Hematopoietic multipotent progenitor cell treated with erythropoietin and hydrocortisone succinate and interleukin-3 and kit ligand, for 4 days (in vitro differentiated cells): ENCODE measurements at regions not wholly inside any gene's neighbourhood (a gene's known extent, or its start where the extent isn't known, plus 50 kb on each side); places are given as distances from the start of the nearest gene placed in this dataset.
"Not testable (repeated sequence)": the region's sequence is repeated elsewhere in the genome, so short reads cannot be mapped to it uniquely, and the experiment has no call there.

Source experiments
- DNase-seq: peaks from one replicate; pipeline ENCODE4 v3.0.0-alpha.2; 2015

DNA sequence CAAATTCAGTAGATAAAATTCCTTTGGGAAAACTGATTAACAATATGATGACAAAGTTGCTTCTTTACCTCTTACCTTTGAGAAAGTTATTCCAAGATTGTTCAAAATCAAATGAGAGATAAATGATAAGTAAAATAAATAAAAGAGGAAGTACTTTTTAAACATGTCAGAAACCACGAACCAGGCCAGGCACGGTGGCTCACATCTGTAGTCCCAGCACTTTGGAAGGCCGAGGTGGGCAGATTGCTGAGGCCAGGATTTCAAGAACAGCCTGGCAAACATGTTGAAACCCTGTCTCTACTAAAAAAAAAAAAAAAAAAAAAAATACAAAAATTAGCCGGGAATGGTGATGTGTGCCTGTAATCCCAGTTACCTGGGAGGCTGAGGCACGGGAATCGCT, 296.6 kb downstream of the HGF start:
- DNase-seq = peak; percentile 37

DNA sequence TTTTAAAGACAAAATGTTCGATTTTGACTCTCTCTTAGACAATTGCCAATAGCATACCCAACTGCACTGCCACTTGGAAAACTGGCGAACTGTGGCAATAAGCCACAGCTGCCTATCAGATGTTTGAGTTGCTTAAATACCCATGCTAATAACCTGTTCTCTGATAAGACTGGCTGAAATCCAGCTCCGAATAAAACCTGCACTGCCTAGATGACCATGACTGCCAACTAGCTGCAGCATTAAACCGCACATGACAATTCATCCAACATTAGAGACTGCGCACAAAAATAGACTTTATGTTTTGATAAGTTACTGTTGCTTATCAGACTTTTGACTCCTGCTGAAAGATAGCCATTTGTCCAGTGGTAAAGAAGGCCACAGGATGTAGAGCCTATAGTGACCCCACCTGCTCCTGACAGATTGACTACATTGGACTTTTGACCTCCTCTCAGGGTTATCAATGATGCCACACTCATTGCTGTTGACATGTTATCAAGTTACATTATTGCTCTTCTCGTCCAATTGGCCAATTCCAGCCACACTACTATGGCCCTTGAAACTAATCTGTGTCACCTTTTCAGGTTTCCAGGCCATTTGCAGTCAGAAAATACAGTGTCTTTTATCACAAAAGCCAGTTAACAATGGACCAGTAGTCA, 299.0 kb downstream of the HGF start:
- no peak for DNase-seq

DNA sequence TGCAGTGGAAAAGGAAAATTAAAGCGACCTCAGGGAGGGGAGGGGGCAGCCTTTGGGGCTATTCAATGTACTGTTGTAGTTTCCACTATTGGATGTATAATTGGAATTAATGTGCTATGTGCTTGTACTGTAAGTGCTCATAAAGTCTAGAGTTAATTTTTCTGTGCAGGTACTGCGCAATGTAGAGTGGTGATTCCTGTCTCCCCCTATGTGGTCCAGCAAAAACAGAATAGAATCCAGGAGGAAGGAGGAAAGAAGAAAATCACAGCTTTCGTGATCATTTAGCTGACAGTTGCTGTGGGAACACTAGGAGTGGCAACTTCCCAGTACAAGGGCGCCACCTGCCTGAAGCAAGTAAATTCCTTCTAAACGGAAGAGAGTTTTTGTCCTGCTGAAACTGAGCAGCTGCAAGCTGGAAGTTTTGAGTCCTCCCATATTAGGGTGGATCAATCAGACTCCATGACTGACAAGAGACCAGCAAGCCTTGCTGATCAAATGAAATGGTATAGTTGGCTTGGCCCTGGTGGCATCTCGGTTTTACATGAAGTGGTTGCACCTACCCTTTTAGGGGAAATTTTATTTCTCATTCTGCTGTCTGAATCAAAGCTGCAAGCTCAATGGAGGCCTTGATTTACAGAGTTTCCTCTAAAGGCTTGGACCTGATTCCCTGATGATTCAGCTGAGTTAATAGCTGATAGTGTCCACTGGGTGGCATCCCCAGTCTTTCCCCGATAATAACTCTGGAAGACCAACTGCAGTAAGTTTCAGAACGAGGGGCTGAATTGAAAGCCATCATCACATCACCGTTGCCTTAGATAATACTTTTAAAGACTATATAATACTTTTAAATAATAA, 299.8 kb downstream of the HGF start:
- DNase-seq = peak; percentile 77

DNA sequence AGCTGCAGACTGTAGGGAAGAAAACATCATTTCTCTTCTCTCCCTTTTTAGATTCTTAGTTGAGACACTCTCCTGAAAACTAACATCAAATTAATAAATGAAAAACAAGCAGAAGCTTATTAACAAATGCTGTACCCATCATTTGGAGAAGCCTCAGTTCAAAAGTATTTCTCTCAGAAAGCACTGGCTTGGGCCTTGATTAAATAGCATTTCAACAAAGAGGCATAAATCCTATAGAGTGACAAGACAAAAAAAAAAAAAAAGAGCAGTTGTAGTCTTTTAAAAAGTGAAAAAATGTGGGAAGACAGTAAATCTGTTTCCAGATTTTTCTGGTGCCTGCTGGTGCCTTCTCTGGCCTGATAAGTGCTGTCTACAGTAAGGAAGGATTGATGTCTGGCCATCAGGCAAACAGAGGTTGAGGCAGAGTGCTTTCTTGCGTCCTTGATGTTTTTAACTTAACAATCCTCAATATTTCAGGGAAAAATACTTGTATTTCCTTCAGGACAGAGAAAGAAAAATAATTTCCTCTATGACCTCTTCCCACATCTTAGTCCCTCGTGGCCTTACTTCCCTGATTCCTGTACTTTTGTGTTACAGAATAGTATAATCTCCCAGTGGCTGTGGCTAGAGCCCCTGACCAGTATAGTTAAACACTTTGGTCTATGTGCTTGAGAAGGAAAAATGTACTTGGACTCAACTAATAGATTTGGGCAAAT, 300.5 kb downstream of the HGF start:
- DNase-seq = no peak

DNA sequence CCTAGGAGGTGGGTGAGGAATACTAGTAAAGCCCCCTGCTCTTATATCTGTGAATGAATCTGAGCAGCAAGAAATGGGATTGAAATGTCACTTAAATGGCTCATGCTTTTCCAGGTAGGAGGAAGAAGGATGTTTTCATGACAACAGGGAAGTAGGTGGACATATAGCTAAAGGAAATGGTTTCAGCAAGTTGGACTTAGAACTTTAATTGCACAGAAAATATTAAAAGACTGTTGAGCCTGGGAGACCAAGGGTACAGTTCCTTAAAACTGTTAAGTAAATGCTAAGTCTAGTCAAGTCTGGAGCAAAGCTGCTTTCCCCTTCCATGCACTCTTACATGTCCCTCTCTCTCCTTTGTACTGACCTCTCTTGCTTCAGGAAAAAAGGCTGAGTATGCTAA, 301.3 kb downstream of the HGF start:
- no peak for DNase-seq

DNA sequence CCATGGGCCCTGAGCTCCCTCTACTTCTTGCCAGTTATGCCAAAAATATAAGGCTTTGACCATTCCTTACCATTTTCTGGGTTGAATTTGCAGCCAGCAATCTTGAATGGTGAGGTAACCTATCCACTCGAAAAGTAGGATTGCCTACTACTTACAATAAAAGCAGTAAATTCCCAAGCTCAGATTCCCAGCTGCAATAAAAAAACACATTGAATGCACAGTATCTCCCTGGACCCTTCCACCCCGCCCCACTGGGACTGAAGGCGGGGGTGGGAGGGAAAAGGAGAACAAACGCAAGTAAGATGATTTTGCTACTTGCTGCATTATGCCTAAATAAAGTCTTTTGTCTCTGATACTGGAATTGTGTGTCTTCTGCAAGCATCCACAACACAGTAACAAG, 301.9 kb downstream of the HGF start:
- no peak for DNase-seq

DNA sequence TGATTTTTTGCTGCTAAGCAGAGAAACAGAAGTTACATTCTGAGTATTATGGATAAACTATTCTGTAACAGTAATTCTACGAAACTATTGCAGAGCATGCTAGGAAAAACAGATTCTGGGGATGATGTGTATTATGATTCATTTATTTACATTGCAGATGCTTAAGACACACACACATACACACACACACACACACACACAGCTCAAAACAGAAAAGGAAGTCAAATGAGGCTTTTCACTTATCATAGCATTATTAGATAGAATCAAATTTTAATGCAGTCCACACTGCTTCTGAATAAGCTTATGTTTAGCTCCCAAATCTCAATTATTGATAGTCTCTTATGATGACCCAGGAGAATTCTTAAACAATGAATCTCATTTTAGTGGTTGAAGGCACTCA, 307.2 kb downstream of the HGF start:
- DNase-seq = peak; percentile 22

DNA sequence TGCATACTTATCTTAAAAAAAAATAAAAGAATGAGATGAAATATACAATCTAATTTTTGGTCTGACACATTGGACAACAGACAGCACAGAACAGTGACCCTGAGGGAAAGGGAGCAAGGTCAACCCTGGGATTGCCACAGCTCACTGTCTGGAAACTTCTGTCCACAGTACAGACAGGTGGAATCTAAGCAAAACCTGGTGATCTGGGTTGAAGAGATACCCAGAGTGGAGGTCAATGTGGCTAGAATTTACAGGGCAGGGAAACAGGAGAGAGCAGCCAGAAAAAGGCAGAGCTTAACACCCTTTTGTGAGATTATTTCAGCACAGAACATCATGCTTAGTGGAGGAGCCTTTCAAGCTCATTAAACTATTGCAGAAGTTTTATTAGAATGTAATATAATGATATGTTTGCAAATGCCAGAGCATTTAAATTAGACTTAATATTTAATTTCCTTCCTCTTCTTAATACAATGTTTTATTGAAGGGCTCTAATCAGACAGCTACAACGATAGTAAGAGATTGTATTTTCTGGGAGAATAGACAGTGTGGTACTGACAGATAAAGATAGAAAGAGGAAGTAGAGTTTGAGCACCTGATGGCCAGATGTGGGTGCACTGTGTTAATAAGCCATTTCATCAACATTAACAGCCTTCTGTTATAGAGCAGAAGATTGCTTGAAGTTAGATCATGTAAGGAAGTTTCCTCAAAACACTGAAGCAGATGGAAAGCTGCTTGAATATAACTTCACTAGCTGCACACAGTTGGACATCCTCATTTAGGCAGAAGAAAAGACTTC, 309.4 kb downstream of the HGF start:
- peak; percentile 93 for DNase-seq

DNA sequence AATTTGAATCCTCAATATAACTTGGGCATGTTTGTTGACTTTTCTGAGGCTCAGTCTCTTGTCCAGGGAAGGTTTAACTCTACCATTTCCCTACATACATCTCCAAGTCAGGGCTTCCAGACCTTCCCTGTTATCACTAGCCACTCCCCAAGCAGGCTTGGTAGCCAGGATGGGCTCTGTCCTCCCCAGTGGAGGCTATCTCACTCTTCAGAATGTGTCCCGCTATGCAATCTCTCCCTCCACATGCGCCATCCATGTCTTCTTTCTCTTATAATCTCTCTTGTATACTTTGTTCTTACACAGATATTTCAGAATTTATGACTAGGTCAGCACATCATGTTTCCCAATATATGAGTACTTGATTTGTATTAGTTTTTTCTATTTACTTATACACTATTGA, 310.4 kb downstream of the HGF start:
- peak; percentile 32 for DNase-seq

DNA sequence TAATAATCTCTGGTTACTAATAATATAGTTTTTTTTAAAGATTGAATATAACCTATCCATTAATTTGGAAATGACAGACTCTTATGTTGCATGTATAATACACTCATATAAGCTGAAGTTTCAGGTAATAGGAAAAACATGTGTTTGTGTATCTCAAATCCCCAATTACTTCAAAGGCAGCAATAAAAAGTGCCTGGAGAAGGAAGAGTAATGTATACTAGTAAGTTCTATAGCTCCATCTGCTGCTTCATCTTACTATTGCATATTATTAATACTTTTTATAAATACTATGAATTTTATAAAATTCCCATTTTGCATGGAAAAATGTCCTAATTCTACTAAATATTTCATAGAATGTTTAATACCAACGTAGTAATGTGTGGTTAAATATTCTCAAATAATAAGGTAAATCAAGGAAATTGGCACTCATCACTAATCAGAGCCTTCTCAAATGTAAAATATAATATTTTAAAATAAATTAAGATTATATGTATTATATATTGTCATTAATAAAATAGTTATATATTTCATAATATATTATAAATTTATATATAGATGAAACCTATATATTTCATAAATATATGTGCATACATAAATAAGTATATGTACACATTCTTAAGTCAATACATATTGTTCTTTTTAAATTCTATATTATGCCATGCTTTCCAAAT, 311.9 kb downstream of the HGF start:
- peak; percentile 68 for DNase-seq

DNA sequence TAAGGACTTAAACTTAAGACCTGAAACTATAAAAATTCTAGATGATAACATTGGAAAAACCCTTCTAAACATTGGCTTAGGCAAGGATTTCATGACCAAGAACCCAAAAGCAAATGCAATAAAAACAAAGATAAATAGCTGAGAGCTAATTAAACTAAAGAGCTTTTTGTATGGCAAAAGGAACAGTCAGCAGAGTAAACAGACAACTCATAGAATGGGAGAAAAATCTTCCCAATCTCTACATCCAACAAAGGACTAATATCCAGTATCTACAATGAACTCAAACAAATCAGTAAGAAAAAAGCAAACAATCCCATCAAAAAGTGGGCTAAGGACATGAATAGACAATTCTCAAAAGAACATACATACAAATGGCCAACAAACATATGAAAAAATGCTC, 316.1 kb downstream of the HGF start:
- not testable (repeated sequence) for DNase-seq

DNA sequence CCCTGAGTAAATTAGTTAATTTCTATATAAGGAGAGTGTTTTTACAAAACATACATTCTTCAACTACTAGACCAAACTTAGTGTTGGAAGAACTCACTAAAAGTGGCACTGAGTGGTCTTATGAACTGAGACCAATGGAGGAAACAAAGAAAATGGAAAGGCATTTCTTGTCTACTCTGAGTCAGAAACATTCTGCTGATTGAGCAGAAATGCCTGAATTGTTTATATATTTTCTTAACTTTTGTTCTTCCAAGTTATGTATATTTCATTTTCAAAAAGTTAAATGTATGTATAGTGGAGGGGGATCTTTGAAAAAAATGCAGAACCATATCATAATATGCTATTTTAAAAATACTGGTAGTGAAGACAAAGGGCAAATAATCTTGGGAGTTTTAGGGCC, 320.7 kb downstream of the HGF start:
- DNase-seq = no peak

DNA sequence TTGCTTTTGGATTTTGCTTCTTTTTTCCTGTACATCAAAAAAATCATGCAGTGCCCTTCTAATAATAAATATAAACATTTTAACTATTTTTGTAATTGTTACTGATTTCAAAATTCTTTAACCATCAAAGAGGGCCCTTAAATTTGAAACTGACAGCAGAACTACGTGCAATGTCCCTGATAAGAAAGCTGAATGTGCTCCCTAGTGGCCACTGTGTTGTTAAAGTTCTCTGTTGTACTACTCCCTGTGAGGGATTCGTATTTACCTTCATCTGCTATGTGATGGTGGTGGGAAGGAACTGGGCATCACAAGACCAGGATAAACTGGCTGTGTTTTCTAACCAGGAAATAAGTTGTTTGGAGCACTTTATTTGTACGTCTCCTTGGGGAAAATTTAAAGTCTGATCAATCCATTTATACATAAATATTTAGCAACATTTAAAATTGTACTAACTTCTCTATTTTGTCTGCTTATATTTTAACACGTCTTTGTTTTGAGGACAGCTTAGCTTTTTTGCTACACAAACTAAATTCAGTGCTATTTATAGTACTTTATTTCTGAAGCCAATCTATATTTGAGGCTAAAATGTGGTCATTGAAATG, 322.4 kb downstream of the HGF start:
- peak; percentile 86 for DNase-seq

DNA sequence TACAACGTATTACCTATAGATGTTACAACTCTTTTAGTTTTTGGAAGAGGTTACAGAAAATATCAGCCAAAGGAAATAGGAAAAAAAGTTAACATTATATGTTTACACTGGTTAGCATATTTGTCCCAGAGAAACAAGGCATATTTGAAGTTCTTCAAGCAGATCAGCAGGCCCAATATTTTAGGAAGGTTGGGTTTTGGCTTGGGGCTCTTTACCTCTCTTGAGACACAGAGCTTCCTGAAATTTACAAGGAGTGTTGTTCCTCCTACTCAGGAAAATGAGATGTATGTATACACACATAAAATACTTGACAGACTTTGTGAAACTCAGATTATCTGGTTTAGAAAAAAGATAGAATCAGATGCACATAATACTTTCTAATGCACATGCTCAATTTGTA, 323.6 kb downstream of the HGF start:
- no peak for DNase-seq

DNA sequence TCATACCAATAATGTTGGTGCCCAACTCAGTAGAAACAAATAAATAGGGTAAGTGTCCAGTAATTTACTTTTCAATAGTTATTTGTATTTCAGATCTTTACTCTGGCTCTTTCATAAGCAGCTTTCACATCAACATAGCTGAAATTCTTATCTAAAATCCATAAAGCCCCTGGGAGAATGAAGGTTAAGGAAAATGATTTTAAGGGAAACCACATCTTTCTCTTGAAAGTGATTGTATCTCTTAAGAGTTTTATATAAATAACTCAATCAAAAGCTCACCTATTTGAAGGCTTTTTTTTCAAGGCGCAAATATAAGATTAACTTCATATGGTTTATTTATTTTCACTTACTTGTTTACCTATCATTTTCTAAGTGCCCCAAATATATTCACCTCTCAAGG, 324.4 kb downstream of the HGF start:
- DNase-seq = no peak

DNA sequence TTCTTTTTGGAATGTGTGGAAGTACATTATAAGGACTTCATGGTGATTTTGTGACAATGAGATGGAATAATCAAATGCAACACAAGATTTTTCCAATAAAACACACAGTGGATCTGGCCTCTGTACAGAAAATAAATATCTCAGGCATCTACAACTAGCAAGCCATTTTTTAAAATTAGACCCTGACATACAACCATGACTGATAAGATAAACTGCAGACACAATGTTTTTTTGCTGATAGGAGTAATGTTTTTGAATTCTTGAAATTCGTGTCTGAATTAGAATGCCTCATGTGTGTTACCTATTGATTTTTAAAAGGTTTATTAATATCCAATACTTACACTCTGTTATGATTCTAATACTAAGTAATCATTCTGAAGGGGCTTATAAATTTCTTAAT, 328.1 kb downstream of the HGF start:
- peak; percentile 26 for DNase-seq

DNA sequence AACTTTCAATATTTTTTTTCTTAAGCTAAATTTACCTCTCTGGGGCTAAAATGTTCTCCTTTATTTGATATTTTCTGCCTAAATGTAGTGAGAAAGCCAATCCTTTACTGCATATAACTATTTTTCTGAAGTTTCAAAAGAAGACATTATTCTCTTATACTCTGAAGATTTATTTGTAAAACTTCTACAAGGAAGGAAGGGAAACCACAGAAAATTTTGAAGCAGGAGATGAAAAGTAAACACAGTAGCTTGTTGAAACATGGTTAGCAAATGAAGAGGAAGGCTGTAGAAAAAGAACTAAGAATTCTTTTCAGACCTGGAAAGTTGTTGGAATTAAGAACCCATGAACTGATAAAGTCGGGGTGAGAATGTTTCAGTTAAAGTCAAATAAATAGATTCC, 330.3 kb downstream of the HGF start:
- DNase-seq = no peak

DNA sequence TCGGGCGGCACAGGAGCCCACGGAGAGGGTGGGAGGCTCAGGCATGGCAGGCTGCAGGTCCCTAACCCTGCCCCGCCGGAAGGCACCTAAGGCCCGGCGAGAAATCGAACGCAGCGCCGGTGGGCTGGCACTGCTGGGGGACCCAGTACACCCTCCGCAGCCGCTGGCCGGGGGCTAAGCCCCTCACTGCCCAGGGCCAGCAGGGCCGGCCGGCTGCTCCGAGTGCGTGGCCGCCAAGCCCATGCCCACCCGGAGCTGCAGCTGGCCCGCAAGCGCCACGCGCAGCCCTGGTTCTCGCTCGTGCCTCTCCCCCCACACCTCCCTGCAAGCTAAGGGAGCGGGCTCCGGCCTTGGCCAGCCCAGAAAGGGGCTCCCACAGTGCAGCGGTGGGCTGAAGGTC, 332.7 kb downstream of the HGF start:
- not testable (repeated sequence) for DNase-seq

DNA sequence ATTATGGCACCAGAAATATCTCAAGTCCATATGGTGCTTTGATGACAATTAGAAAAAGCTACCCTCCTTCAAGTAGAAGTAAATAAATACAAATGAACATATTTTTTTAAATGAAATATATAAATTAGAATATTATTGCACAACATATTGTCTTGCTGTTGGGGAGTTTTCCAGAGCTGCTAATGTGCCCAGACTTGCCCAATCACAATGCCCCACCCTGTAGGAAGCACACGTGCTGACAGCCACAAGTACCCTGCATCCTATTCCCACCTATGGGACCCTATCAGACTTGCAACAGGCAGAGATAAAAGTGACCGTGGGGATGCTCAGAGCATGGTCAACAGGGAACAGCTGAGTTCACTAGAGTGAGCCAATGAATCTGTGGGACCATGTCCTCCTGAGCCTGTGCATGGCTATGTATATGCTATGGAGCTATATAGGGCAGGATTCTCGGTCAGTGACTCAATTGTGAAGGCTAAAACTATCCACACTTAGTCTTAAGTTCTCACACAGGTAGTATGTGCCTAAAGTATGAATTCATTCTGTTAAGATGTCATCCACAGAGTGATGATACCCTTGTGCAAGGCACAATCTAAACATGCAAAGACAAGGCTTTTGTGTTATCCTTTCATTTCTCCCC, 336.0 kb downstream of the HGF start:
- no peak for DNase-seq

DNA sequence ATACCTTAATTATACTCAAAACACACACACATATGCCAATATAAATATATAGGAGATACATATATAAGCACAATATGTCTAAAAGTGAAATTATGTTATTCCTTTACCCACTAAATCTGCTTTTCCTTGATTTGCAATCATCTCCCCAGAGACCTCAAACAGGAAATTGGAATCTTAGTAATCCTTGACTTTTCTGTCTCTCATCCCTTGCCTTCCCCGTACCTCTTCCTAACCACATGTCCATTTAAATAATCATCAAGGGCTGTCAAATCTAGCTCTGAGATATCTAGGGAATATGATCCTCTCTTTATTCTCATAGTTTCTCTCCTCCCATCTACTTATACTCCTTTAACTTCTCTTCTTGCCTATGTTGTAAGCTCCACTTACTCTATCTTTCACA, 336.6 kb downstream of the HGF start:
- no peak for DNase-seq

DNA sequence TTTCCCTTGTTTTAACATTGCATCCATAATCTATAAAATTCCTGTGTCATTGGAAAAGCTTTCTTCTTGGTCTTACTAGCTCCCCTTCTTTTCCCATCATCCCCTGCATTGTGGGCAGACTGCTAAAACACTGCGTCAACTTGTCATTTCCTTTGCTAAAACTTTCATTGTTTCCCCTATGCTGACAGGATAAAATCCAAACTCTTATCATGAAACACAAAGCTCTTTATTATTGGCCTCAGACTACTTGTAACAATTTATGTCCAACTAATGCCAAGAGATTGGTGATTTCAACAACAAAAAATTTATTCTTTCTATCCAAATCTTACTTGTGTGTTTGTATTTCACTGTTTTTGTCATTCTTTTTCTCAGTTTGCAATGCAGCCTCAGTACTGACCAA, 339.1 kb downstream of the HGF start:
- DNase-seq = no peak

DNA sequence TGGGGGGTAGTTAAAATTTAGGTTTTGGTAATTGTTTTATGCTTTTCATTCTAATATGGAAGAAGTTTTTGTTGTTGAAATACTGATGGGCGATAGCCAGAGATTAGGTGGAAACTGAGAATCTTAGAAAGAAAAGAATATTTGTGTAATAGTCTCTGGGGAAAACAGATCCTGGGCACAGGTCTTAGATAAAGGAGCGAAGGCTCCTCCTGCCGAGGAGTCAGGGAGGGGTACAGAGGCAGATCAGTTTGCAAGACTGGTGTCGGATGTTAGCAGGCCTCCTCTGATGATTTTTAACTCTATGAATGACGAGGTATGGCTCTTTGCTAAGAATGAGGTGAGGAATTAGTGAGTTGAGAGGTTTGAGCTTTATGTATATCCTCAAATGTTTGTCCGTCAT, 339.7 kb downstream of the HGF start:
- no peak for DNase-seq
